Mammary epithelial cell (primary cell): ENCODE measurements at regions not wholly inside any gene's neighbourhood (a gene's known extent, or its start where the extent isn't known, plus 50 kb on each side); places are given as distances from the start of the nearest gene placed in this dataset.

Experiments
- EZH2 ChIP-seq: IDR thresholded peaks from 2 replicates; pipeline ENCODE4 v1.6.1; 2012; ENCODE audit warnings: low read length, inconsistent platforms, borderline replicate concordance
- TF ChIP-seq, protein P1 (sequence below), 2 donors: IDR thresholded peaks in 1 of 2; conservative IDR thresholded peaks in 1 of 2; 2 replicates each; pipeline ENCODE4 v1.5.1; 2011 to 2012; ENCODE audit warnings: inconsistent platforms in 2 of 2, low read length in 2 of 2, mild to moderate bottlenecking in 2 of 2, control low read depth in 1 of 2, low read depth in 1 of 2; ENCODE audit not compliant: insufficient read depth in 1 of 2; ENCODE audit errors: extremely low read depth in 1 of 2

DNA sequence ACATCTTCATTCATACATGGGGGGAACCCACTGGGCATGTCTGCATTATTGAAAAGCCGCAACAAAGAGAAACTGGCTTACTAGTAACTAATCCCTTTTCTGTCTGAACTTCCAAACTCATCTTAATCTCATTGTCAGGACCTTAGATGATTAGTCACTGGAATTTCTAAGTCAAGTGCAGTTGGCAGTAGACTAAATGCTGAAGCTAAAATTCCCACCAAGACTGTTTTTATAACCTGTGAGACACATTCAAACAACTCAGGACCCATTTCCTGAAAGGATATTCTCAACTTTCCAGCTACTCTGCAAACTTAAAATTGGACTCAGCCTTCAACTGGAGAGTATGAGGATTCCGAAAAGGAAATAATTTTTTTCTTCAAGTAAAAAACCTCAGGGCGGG lies 94.8 kb upstream of the SCAF8 start:
- TF ChIP-seq, protein P1, sequence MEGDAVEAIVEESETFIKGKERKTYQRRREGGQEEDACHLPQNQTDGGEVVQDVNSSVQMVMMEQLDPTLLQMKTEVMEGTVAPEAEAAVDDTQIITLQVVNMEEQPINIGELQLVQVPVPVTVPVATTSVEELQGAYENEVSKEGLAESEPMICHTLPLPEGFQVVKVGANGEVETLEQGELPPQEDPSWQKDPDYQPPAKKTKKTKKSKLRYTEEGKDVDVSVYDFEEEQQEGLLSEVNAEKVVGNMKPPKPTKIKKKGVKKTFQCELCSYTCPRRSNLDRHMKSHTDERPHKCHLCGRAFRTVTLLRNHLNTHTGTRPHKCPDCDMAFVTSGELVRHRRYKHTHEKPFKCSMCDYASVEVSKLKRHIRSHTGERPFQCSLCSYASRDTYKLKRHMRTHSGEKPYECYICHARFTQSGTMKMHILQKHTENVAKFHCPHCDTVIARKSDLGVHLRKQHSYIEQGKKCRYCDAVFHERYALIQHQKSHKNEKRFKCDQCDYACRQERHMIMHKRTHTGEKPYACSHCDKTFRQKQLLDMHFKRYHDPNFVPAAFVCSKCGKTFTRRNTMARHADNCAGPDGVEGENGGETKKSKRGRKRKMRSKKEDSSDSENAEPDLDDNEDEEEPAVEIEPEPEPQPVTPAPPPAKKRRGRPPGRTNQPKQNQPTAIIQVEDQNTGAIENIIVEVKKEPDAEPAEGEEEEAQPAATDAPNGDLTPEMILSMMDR (conservative IDR thresholded peaks at IDR 0.05 in 1 of 2, IDR thresholded peaks at IDR 0.05 in 1 of 2; ENCODE audit: extremely low read depth in 1 of 2, insufficient read depth in 1 of 2, low read depth in 1 of 2, low read length in 2 of 2), result no peak
- TF ChIP-seq EZH2, result no peak
